Activated CD4-positive, alpha-beta T cell treated with anti-CD3 and anti-CD28 coated beads, Interleukin-2, Interleukin-4, amounts not matched to agents 100 ng/mL and 50 ng/mL, durations not matched to agents 16 hours and 8 hours (primary cell): ENCODE measurements at regions not wholly inside any gene's neighbourhood (a gene's known extent, or its start where the extent isn't known, plus 50 kb on each side); places are given as distances from the start of the nearest gene placed in this dataset.
"Not testable (repeated sequence)": the region's sequence is repeated elsewhere in the genome, so short reads cannot be mapped to it uniquely, and the experiment has no call there.

ENCODE experiments used
- DNase-seq: peaks from one replicate; pipeline ENCODE4 v3.0.0-alpha.2; 2020; ENCODE audit warnings: low spot score

GRCh38 chr3:193119926-193120325 is 121.1 kb upstream of the PLAAT1 start:
- no peak for DNase-seq

- no peak for DNase-seq
Observed at GRCh38 chr3:193124861-193125260, 116.2 kb upstream of the PLAAT1 start.

GRCh38 chr3:193129607-193130006 is 111.4 kb upstream of the PLAAT1 start:
- no peak for DNase-seq

- no peak for DNase-seq
Observed at GRCh38 chr3:193130576-193130975, 110.4 kb upstream of the PLAAT1 start.

GRCh38 chr3:193132241-193132640 is 108.8 kb upstream of the PLAAT1 start:
- no peak for DNase-seq

GRCh38 chr3:193132964-193133363 is 108.1 kb upstream of the PLAAT1 start:
- DNase-seq = no peak

- DNase-seq = no peak
Observed at GRCh38 chr3:193134856-193135255, 106.2 kb upstream of the PLAAT1 start.

GRCh38 chr3:193140381-193140780 is 100.6 kb upstream of the PLAAT1 start:
- DNase-seq = no peak

- DNase-seq = no peak
Observed at GRCh38 chr3:193145248-193145647, 95.8 kb upstream of the PLAAT1 start.

GRCh38 chr3:193148688-193149473 is 92.1 kb upstream of the PLAAT1 start:
- no peak for DNase-seq

- DNase-seq = no peak
Observed at GRCh38 chr3:193149998-193150397, 91.0 kb upstream of the PLAAT1 start.

- DNase-seq = not testable (repeated sequence)
Observed at GRCh38 chr3:193155044-193155781, 85.8 kb upstream of the PLAAT1 start.

- DNase-seq = no peak
Observed at GRCh38 chr3:193157051-193157450, 84.0 kb upstream of the PLAAT1 start.

- DNase-seq = no peak
Observed at GRCh38 chr3:193165431-193166120, 75.4 kb upstream of the PLAAT1 start.

- no peak for DNase-seq
Observed at GRCh38 chr3:193168931-193169330, 72.1 kb upstream of the PLAAT1 start.

- DNase-seq = no peak
Observed at GRCh38 chr3:193174140-193174539, 66.9 kb upstream of the PLAAT1 start.

- DNase-seq = not testable (repeated sequence)
Observed at GRCh38 chr3:193179332-193180012, 61.5 kb upstream of the PLAAT1 start.

- no peak for DNase-seq
Observed at GRCh38 chr3:193187070-193187722, 53.8 kb upstream of the PLAAT1 start.

GRCh38 chr3:193190146-193190786 is 50.8 kb upstream of the PLAAT1 start:
- DNase-seq = peak; percentile 32
